Gastroesophageal sphincter (tissue), 4 donors: ENCODE measurements at regions not wholly inside any gene's neighbourhood (a gene's known extent, or its start where the extent isn't known, plus 50 kb on each side); places are given as distances from the start of the nearest gene placed in this dataset.
"Not testable (repeated sequence)": the region's sequence is repeated elsewhere in the genome, so short reads cannot be mapped to it uniquely, and the experiment has no call there.

Experiments
- ATAC-seq: fragments of 150-250 bp; one replicate; pipeline ENCODE4 v1.9.1; 2016; ENCODE audit warnings: mild to moderate bottlenecking, moderate library complexity
- H3K27ac ChIP-seq, 4 donors: fragments of 200-600 bp; sonication (generic) in 3 of 4; 1 replicate in 3 of 4; 2 replicates in 1 of 4; pipeline ENCODE4 v1.5.1; 2016 to 2019
- H3K27me3 ChIP-seq: fragments of 200-600 bp; sonication (generic); one replicate; pipeline ENCODE4 v1.5.1; 2019
- H3K36me3 ChIP-seq, 2 donors: fragments of 200-600 bp; sonication (generic); one replicate each; pipeline ENCODE4 v1.5.1; 2019; ENCODE audit warnings: control low read depth in 1 of 2
- H3K4me1 ChIP-seq, 3 donors: fragments of 200-600 bp; sonication (generic); 1 replicate in 2 of 3; 2 replicates in 1 of 3; pipeline ENCODE4 v1.5.1; 2016 to 2019; ENCODE audit warnings: control low read depth in 2 of 3
- H3K4me3 ChIP-seq, 2 donors: fragments of 200-600 bp; sonication (generic); one replicate each; pipeline ENCODE4 v1.5.1; 2019; ENCODE audit warnings: mild to moderate bottlenecking in 1 of 2, moderate library complexity in 1 of 2
- H3K9me3 ChIP-seq, 3 donors: fragments of 200-600 bp; sonication (generic); one replicate each; pipeline ENCODE4 v1.5.1; 2017 to 2019; ENCODE audit warnings: control low read depth in 2 of 3
- EP300 ChIP-seq: sonication (generic); formaldehyde crosslinking; IDR thresholded peaks from one replicate; pipeline ENCODE4 v1.6.1; 2017; ENCODE audit warnings: antibody characterized with exemption, mild to moderate bottlenecking
- POLR2A ChIP-seq, 2 donors: fragments of 450-650 bp; IDR thresholded peaks; one replicate each; pipeline ENCODE4 v1.6.1; 2017; ENCODE audit warnings: antibody characterized with exemption in 2 of 2, mild to moderate bottlenecking in 2 of 2, moderate library complexity in 1 of 2
- POLR2AphosphoS5 ChIP-seq: sonication (generic); formaldehyde crosslinking; IDR thresholded peaks from one replicate; pipeline ENCODE4 v1.6.1; 2017; ENCODE audit warnings: antibody characterized with exemption
- WGBS, 2 donors: methylation state at CpG; one replicate each; pipeline ENCODE4 v1.1.5; 2018; ENCODE audit warnings: low coverage in 1 of 2; 5-methylcytosine and 5-hydroxymethylcytosine counted together
- TF ChIP-seq, protein P1 (sequence below), 4 experiments: fragments of 200-600 bp in 2 of 4; fragments of 450-650 bp in 2 of 4; sonication (generic) in 1 of 4; IDR thresholded peaks; one replicate each; pipeline ENCODE4 v1.5.1; 2017 to 2019; ENCODE audit warnings: antibody characterized with exemption in 4 of 4, mild to moderate bottlenecking in 2 of 4, moderate library complexity in 2 of 4

DNA sequence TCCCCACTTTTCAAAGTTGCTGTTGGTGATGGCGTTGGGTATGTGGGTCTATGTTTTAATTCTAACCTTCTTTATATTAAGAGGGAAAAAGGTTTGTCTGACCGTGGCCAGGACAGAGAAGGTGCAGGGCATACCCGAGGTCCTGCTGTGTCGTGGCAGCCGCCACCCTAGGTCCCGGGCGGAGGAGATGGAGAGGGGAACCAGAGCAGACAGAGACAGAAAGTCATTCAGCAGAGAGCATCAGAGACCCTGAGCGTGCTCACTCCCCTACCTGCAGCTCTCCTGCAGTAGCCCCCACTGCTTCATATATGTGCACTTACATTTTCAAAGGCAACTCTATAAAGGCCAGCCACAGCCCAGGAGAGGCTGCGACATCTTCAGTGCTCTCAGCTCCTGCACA lies 327.2 kb upstream of the TNRC6C start:
- H3K4me1 ChIP-seq: no peaks in the 10 kb centered on the region
- peaks cover 0 to 11% (median 0%) of the 10 kb centered on the region in 3 donors for H3K9me3 ChIP-seq
- TF ChIP-seq, protein P1, sequence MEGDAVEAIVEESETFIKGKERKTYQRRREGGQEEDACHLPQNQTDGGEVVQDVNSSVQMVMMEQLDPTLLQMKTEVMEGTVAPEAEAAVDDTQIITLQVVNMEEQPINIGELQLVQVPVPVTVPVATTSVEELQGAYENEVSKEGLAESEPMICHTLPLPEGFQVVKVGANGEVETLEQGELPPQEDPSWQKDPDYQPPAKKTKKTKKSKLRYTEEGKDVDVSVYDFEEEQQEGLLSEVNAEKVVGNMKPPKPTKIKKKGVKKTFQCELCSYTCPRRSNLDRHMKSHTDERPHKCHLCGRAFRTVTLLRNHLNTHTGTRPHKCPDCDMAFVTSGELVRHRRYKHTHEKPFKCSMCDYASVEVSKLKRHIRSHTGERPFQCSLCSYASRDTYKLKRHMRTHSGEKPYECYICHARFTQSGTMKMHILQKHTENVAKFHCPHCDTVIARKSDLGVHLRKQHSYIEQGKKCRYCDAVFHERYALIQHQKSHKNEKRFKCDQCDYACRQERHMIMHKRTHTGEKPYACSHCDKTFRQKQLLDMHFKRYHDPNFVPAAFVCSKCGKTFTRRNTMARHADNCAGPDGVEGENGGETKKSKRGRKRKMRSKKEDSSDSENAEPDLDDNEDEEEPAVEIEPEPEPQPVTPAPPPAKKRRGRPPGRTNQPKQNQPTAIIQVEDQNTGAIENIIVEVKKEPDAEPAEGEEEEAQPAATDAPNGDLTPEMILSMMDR (IDR thresholded peaks at IDR 0.05): no peak
- no peak for TF ChIP-seq EP300
- TF ChIP-seq POLR2A (IDR thresholded peaks at IDR 0.05): no peak
- no peak for TF ChIP-seq POLR2AphosphoS5
- H3K27ac ChIP-seq: no peak overlapping the region
- ATAC-seq: no peak
- peaks cover 3% of the 10 kb centered on the region for H3K27me3 ChIP-seq
- H3K4me3 ChIP-seq: no peak overlapping the region
- H3K36me3 ChIP-seq: no peaks in the 10 kb centered on the region
- WGBS, 2 donors: no CpG with 5 or more reads among the region's 9 CpGs

DNA sequence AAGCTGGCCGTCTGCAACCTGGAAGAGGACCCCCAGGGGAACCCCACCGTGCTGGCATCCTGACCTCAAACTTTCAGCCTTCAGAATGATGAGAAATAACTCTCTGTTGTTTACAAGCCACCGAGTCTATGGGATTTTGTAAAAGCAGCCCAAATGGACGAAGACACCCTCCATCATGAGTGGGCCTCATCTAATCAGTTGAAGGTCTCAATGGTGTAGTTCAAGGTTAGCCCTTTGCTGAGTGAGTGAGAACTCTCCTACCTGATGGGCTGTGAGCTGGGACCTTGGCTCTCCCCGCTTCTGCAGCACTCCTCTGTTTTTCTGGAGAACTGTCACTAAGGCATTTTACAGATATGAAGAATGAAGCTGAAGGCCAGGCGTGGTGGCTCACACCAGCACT lies 325.9 kb upstream of the TNRC6C start:
- H3K27ac ChIP-seq: no peak overlapping the region
- TF ChIP-seq, protein P1 (IDR thresholded peaks at IDR 0.05): no peak
- TF ChIP-seq EP300 (no peak), POLR2AphosphoS5 (no peak), POLR2A (IDR thresholded peaks at IDR 0.05) (no peak)
- 69 to 93% methylated on average over 2 to 3 of the region's 6 CpGs for WGBS, 2 donors
- H3K27me3 ChIP-seq: peaks cover 13% of the 10 kb centered on the region
- H3K4me3 ChIP-seq: no peak overlapping the region
- H3K9me3 ChIP-seq: peaks cover 0 to 3% (median 0%) of the 10 kb centered on the region in 3 donors
- H3K36me3 ChIP-seq: no peaks in the 10 kb centered on the region
- no peaks in the 10 kb centered on the region for H3K4me1 ChIP-seq
- ATAC-seq: no peak

DNA sequence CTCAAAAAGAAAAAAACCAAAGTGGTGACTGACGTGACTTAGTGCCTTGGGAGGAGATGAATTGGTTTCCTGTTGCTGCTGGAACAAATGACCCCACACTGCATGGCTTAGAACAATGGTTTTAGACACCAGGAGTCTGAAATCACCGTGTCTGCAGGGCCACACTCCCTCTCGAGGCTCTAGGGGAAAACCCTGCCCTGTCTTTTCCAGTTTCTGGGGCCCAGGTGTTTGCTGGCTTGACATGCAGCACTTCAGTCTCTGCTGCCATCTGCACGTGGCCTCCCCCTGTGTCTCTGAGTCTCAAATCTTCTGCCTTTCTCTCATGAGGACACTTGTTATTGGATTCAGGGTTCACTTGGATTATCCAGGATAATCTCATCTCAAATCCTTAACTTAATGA lies 323.8 kb upstream of the TNRC6C start:
- no peak overlapping the region for H3K27ac ChIP-seq
- whole genome bisulfite sequencing, 2 donors: 85% methylated on average over 4 of the region's 4 CpGs
- H3K9me3 ChIP-seq: no peaks in the 10 kb centered on the region
- no peak for ATAC-seq
- TF ChIP-seq, protein P1 (IDR thresholded peaks at IDR 0.05): no peak
- TF ChIP-seq EP300 (no peak), POLR2A (IDR thresholded peaks at IDR 0.05) (no peak)
- no peaks in the 10 kb centered on the region for H3K36me3 ChIP-seq
- H3K27me3 ChIP-seq: peaks cover 20% of the 10 kb centered on the region
- no peaks in the 10 kb centered on the region for H3K4me1 ChIP-seq
- H3K4me3 ChIP-seq: no peak overlapping the region

DNA sequence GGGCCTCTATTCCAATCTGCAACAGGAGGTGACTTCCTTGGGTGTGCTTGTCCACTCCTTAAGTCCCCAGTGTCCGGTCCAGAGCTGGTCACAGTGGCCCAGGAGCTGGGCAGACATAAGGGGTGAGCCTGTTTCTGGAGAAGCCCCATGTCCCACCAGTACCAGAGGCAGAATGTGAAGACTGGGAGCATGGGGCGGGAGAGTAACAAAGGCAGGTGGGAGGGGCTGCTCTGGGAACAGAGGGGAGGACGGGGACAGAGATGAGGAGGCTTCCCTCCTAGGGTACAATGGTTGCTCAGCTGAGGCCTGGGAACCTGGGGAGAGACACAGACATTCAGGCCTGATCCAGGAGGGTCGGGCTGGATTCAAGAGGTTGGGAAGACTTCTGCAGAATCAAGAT lies 323.3 kb upstream of the TNRC6C start:
- peaks cover 20% of the 10 kb centered on the region for H3K27me3 ChIP-seq
- H3K27ac ChIP-seq: no peak overlapping the region
- H3K36me3 ChIP-seq: no peaks in the 10 kb centered on the region
- ATAC-seq: no peak
- TF ChIP-seq POLR2A (IDR thresholded peaks at IDR 0.05): no peak
- TF ChIP-seq, protein P1 (IDR thresholded peaks at IDR 0.05): no peak
- H3K4me1 ChIP-seq: no peaks in the 10 kb centered on the region
- H3K4me3 ChIP-seq: no peak overlapping the region
- WGBS, 2 donors: 83% methylated on average over 2 of the region's 4 CpGs; no CpG with 5 or more reads in 1 of the 2 donors
- H3K9me3 ChIP-seq: no peaks in the 10 kb centered on the region

DNA sequence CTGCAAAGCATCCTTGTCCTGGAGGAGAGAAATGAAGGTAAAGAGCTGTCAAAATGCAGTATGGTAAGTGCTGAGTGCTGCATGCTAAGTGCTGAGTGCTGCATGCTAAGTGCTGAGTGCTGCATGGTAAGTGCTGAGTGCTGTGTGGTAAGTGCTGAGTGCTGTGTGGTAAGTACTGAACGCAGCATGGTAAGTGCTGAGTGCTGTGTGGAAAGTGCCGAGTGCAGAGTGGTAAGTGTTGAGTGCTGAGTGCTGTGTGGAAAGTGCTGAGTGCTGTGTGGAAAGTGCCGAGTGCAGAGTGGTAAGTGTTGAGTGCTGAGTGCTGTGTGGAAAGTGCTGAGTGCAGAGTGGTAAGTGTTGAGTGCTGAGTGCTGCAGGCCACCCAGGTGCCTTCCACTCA lies 322.7 kb upstream of the TNRC6C start:
- WGBS, 2 donors: 81 to 86% methylated on average over 3 of the region's 3 CpGs

More for the DNA sequence above, 322.7 kb upstream of the TNRC6C start:
- not testable (repeated sequence) for H3K36me3 ChIP-seq, H3K4me3 ChIP-seq, H3K27ac ChIP-seq, H3K4me1 ChIP-seq, ATAC-seq, H3K9me3 ChIP-seq
- peaks cover 20% of the 10 kb centered on the region for H3K27me3 ChIP-seq
